ENCODE measurements at regions not wholly inside any gene's neighbourhood (a gene's known extent, or its start where the extent isn't known, plus 50 kb on each side); places are given as distances from the start of the nearest gene placed in this dataset.

GRCh38 chr12:115850957-115851356 lies 426.5 kb downstream of the MED13L start:
- Histone ChIP-seq H3K9me3 (ENCODE audit: low read depth) (no peaks in the 10 kb centered on the region), H3K4me3 (no peak overlapping the region), H3K36me3 (replicated peaks; ENCODE audit: insufficient read depth, low read depth) (no peaks in the 10 kb centered on the region), H3K4me1 (ENCODE audit: insufficient read depth) (no peaks in the 10 kb centered on the region), H3K9me2 (replicated peaks; ENCODE audit: insufficient read depth) (no peaks in the 10 kb centered on the region), H3K27me3 (no peaks in the 10 kb centered on the region), H3K27ac (no peak overlapping the region), H2AFZ (no peak overlapping the region), H3K4me2 (no peak overlapping the region), H3K79me2 (no peaks in the 10 kb centered on the region), H4K20me1 (ENCODE audit: insufficient read depth, poor library complexity, severe bottlenecking) (no peaks in the 10 kb centered on the region)
- WGBS (ENCODE audit: low lambda C conversion rate, missing lambda C conversion rate), result 59% methylated on average over 1 of the region's 1 CpG
- TF ChIP-seq EZH2phosphoT487 (IDR thresholded peaks at IDR 0.05; ENCODE audit: low read depth, severe bottlenecking, unreplicated experiment) (no peak), CTCF (IDR thresholded peaks at IDR 0.05; ENCODE audit: poor library complexity) (no peak), EZH2 (IDR thresholded peaks at IDR 0.05; ENCODE audit: borderline replicate concordance) (no peak)
- DNase-seq (ENCODE audit: low spot score), result no peak

- 87% methylated on average over 8 of the region's 8 CpGs for WGBS (ENCODE audit: low lambda C conversion rate, missing lambda C conversion rate)
- no peaks in the 10 kb centered on the region for H3K27me3 ChIP-seq
- no peaks in the 10 kb centered on the region for H4K20me1 ChIP-seq (ENCODE audit: insufficient read depth, poor library complexity, severe bottlenecking)
- DNase-seq (ENCODE audit: low spot score), result no peak
- H3K79me2 ChIP-seq, result no peaks in the 10 kb centered on the region
- TF ChIP-seq EZH2phosphoT487 (IDR thresholded peaks at IDR 0.05; ENCODE audit: low read depth, severe bottlenecking, unreplicated experiment), result no peak
- no peak for TF ChIP-seq EZH2 (IDR thresholded peaks at IDR 0.05; ENCODE audit: borderline replicate concordance)
- no peak for TF ChIP-seq CTCF (IDR thresholded peaks at IDR 0.05; ENCODE audit: poor library complexity)
- no peak overlapping the region for H3K4me3 ChIP-seq
- H3K9me2 ChIP-seq (replicated peaks; ENCODE audit: insufficient read depth), result no peaks in the 10 kb centered on the region
- H3K27ac ChIP-seq, result no peak overlapping the region
- no peaks in the 10 kb centered on the region for H3K4me1 ChIP-seq (ENCODE audit: insufficient read depth)
- no peaks in the 10 kb centered on the region for H3K9me3 ChIP-seq (ENCODE audit: low read depth)
- H3K36me3 ChIP-seq (replicated peaks; ENCODE audit: insufficient read depth, low read depth), result no peaks in the 10 kb centered on the region
- H2AFZ ChIP-seq, result no peak overlapping the region
- H3K4me2 ChIP-seq, result no peak overlapping the region
These were observed 428.1 kb downstream of the MED13L start for GRCh38 chr12:115849262-115849943.

GRCh38 chr12:115847398-115847797 lies 430.1 kb downstream of the MED13L start:
- H3K9me3 ChIP-seq (ENCODE audit: low read depth), result no peaks in the 10 kb centered on the region
- no peak overlapping the region for H3K27ac ChIP-seq
- H3K4me2 ChIP-seq, result no peak overlapping the region
- no peak overlapping the region for H2AFZ ChIP-seq
- H3K4me1 ChIP-seq (ENCODE audit: insufficient read depth), result no peaks in the 10 kb centered on the region
- no peaks in the 10 kb centered on the region for H3K27me3 ChIP-seq
- TF ChIP-seq CTCF (IDR thresholded peaks at IDR 0.05; ENCODE audit: poor library complexity), result no peak
- no peak for TF ChIP-seq EZH2 (IDR thresholded peaks at IDR 0.05; ENCODE audit: borderline replicate concordance)
- TF ChIP-seq EZH2phosphoT487 (IDR thresholded peaks at IDR 0.05; ENCODE audit: low read depth, severe bottlenecking, unreplicated experiment), result no peak
- no peaks in the 10 kb centered on the region for H3K79me2 ChIP-seq
- H3K36me3 ChIP-seq (replicated peaks; ENCODE audit: insufficient read depth, low read depth), result no peaks in the 10 kb centered on the region
- H3K9me2 ChIP-seq (replicated peaks; ENCODE audit: insufficient read depth), result no peaks in the 10 kb centered on the region
- no peak for DNase-seq (ENCODE audit: low spot score)
- H3K4me3 ChIP-seq, result no peak overlapping the region
- H4K20me1 ChIP-seq (ENCODE audit: insufficient read depth, poor library complexity, severe bottlenecking), result no peaks in the 10 kb centered on the region

Measured in hepatocyte (in vitro differentiated cells).